Naive thymus-derived CD4-positive, alpha-beta T cell (primary cell): ENCODE measurements at regions not wholly inside any gene's neighbourhood (a gene's known extent, or its start where the extent isn't known, plus 50 kb on each side); places are given as distances from the start of the nearest gene placed in this dataset.

Experiments
- ATAC-seq: fragments of 150-1000 bp; cut with Tn5 transposase; 2 replicates; pipeline ENCODE4 v1.10.0; 2021; ENCODE audit warnings: mild to moderate bottlenecking, moderate library complexity
- CTCF ChIA-PET: fragments of 350-600 bp; sonication (Branson Sonifier 250); formaldehyde crosslinking; loops from one replicate; lab custom pipeline; 2021; ENCODE audit warnings: antibody characterized with exemption; lab: Charles Lee
- POLR2A ChIA-PET: fragments of 350-600 bp; sonication (Branson Sonifier 250); formaldehyde crosslinking; loops from one replicate; lab custom pipeline; 2021; ENCODE audit warnings: antibody characterized with exemption, inconsistent platforms; lab: Charles Lee
- DNase-seq, 9 donors: peaks; one replicate each; pipeline versions ENCODE4 v3.0.0 to v3.0.0-alpha.2; 2020 to 2022; ENCODE audit warnings: mixed read lengths in 1 of 9
- H3K27ac ChIP-seq: one replicate; pipeline ENCODE4 v1.7.0; 2013; ENCODE audit warnings: mild to moderate bottlenecking, low read depth, low read length, moderate library complexity
- H3K27me3 ChIP-seq, 2 donors: one replicate each; pipeline ENCODE4 v1.7.0; 2013; ENCODE audit warnings: low read length in 2 of 2, mild to moderate bottlenecking in 2 of 2, moderate library complexity in 2 of 2; ENCODE audit not compliant: control insufficient read depth in 2 of 2, insufficient read depth in 2 of 2
- H3K36me3 ChIP-seq, 3 experiments: 1 replicate in 2 of 3; 2 replicates in 1 of 3; pipeline ENCODE4 v1.7.0; 2013; ENCODE audit warnings: low read length in 3 of 3, mild to moderate bottlenecking in 3 of 3, moderate library complexity in 1 of 3; ENCODE audit not compliant: insufficient read depth in 3 of 3, control insufficient read depth in 2 of 3
- H3K4me1 ChIP-seq, 2 donors: one replicate each; pipeline ENCODE4 v1.7.0; 2013; ENCODE audit warnings: low read length in 2 of 2, mild to moderate bottlenecking in 2 of 2, moderate library complexity in 1 of 2; ENCODE audit not compliant: control insufficient read depth in 2 of 2, insufficient read depth in 2 of 2
- H3K4me3 ChIP-seq: 2 replicates; pipeline ENCODE4 v1.7.0; 2013; ENCODE audit warnings: mild to moderate bottlenecking, low read length
- H3K9me3 ChIP-seq, 3 experiments: 1 replicate in 2 of 3; 2 replicates in 1 of 3; pipeline ENCODE4 v1.7.0; 2013; ENCODE audit warnings: low read length in 3 of 3; ENCODE audit not compliant: control insufficient read depth in 2 of 3
- H3K27ac Mint-ChIP-seq, 9 donors: one replicate each; pipeline ENCODE4 v1.8.0; 2020 to 2022; ENCODE audit warnings: mixed read lengths in 9 of 9, mild to moderate bottlenecking in 8 of 9, moderate library complexity in 5 of 9, inconsistent platforms in 2 of 9
- H3K27me3 Mint-ChIP-seq, 5 donors: one replicate each; pipeline ENCODE4 v1.8.0; 2021 to 2022; ENCODE audit warnings: mixed read lengths in 5 of 5, mild to moderate bottlenecking in 1 of 5
- H3K36me3 Mint-ChIP-seq, 5 donors: one replicate each; pipeline ENCODE4 v1.8.0; 2020 to 2022; ENCODE audit warnings: mixed read lengths in 5 of 5, mild to moderate bottlenecking in 3 of 5, inconsistent platforms in 1 of 5
- H3K4me1 Mint-ChIP-seq, 7 donors: one replicate each; pipeline ENCODE4 v1.8.0; 2020 to 2022; ENCODE audit warnings: mixed read lengths in 7 of 7, mild to moderate bottlenecking in 3 of 7, inconsistent platforms in 1 of 7
- H3K4me3 Mint-ChIP-seq, 10 donors: one replicate each; pipeline ENCODE4 v1.8.0; 2020 to 2022; ENCODE audit warnings: mild to moderate bottlenecking in 10 of 10, mixed read lengths in 10 of 10, moderate library complexity in 6 of 10, inconsistent platforms in 2 of 10
- H3K9me3 Mint-ChIP-seq, 11 donors: one replicate each; pipeline ENCODE4 v1.8.0; 2020 to 2022; ENCODE audit warnings: mixed read lengths in 11 of 11, mild to moderate bottlenecking in 4 of 11, inconsistent platforms in 1 of 11, moderate library complexity in 1 of 11
- intact Hi-C, 2 donors: fragments of 100-400 bp; cut with micrococcal nuclease; formaldehyde crosslinking; loops; one replicate each; pipeline ENCODE4 v1.15.1; 2023

DNA sequence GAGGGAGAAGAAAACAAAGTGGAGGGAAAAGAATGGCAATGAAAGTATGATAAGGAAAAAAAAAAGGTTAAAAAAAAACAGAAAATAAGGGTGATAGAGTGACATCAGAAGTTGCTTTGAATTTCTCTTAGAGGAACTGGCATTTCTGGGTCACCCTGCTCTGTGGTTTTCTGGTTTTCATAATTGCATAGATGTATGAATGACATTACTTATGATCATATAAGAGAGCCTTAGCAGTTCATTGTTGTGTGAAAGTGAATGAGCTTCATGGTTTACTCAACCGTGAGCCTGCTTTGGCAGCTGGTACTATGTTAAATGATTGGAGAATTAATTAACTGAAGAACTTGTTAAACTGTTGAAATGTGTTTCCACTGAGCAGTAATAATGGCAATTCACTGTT is 336.4 kb upstream of the FBXO33 start:
- Histone ChIP-seq H3K4me1 (no peaks in the 10 kb centered on the region), H3K4me3 (no peak overlapping the region), H3K36me3 (no peaks in the 10 kb centered on the region), H3K27ac (no peak overlapping the region), H3K27me3 (no peaks in the 10 kb centered on the region), H3K9me3 (no peaks in the 10 kb centered on the region)
- intact Hi-C loops: no loop called here
- Mint-ChIP-seq H3K27ac (no peak overlapping the region), H3K4me1 (peaks cover 0 to 4% (median 0%) of the 10 kb centered on the region in 7 donors), H3K36me3 (no peaks in the 10 kb centered on the region), H3K9me3 (peaks cover 0 to 5% (median 0%) of the 10 kb centered on the region in 11 donors), H3K4me3 (no peak overlapping the region), H3K27me3 (no peaks in the 10 kb centered on the region)
- ChIA-PET CTCF (no interaction called here), POLR2A (interaction anchor here (0.7 kb wide), 1 partner anchor 27 kb away, joined by 3 read pairs; no protein-coding TSS in a partner anchor)
- ATAC-seq: no peak
- DNase-seq: no peak

DNA sequence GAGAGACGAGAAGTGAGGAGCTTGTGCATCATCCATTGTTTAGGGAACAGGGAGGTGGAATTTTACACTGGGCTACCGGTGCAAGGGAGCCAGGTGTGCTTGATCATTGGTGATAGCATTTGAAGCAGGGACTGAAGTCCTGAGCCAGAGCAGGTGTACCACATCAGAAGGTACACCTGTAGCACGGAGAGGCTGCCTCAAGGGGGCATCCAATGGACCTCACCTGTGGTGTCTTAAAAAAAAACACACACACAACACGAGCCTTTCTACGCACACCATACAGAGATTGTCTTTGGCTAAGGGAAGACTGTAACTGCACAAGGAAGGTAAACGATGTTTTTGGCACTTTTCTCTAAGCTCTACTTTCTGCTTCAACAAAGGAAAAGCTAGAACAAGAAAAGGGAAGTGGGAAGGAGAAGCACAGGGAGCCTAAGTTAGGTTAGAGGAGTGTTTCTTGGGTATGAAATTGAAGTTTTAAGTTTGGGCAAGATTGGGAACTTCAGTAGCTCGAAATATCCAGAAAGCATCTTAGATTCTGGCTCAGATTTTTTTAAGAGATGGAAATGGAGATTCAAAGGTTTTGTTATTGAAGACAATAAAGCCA is 334.3 kb upstream of the FBXO33 start:
- peaks cover 6 to 13% (median 11%) of the 10 kb centered on the region in 7 donors for H3K4me1 Mint-ChIP-seq
- Histone ChIP-seq H3K36me3 (no peaks in the 10 kb centered on the region), H3K9me3 (no peaks in the 10 kb centered on the region), H3K27ac (no peak overlapping the region), H3K27me3 (no peaks in the 10 kb centered on the region), H3K4me3 (no peak overlapping the region), H3K4me1 (no peaks in the 10 kb centered on the region)
- CTCF ChIA-PET: no interaction called here
- POLR2A ChIA-PET: no interaction called here
- no peaks in the 10 kb centered on the region for H3K36me3 Mint-ChIP-seq
- H3K4me3 Mint-ChIP-seq: no peak overlapping the region
- no peak overlapping the region for H3K27ac Mint-ChIP-seq
- ATAC-seq (no peak), DNase-seq (no peak)
- intact Hi-C loops: no loop called here
- peaks cover 0 to 5% (median 0%) of the 10 kb centered on the region in 11 donors for H3K9me3 Mint-ChIP-seq
- H3K27me3 Mint-ChIP-seq: no peaks in the 10 kb centered on the region

GRCh38 chr14:39765676-39766075 is 333.4 kb upstream of the FBXO33 start:
- Histone ChIP-seq H3K27me3 (no peaks in the 10 kb centered on the region), H3K27ac (no peak overlapping the region), H3K4me1 (no peaks in the 10 kb centered on the region), H3K36me3 (no peaks in the 10 kb centered on the region), H3K4me3 (no peak overlapping the region), H3K9me3 (no peaks in the 10 kb centered on the region)
- DNase-seq: no peak
- H3K27me3 Mint-ChIP-seq: no peaks in the 10 kb centered on the region
- ChIA-PET POLR2A (no interaction called here), CTCF (no interaction called here)
- H3K27ac Mint-ChIP-seq: no peak overlapping the region
- peaks cover 6 to 13% (median 11%) of the 10 kb centered on the region in 7 donors for H3K4me1 Mint-ChIP-seq
- no peak for ATAC-seq
- peaks cover 0 to 5% (median 0%) of the 10 kb centered on the region in 11 donors for H3K9me3 Mint-ChIP-seq
- no peaks in the 10 kb centered on the region for H3K36me3 Mint-ChIP-seq
- no peak overlapping the region for H3K4me3 Mint-ChIP-seq
- intact Hi-C loops: no loop called here

GRCh38 chr14:39763402-39763890 is 331.2 kb upstream of the FBXO33 start:
- no peak for ATAC-seq
- CTCF ChIA-PET: no interaction called here
- H3K9me3 ChIP-seq: no peaks in the 10 kb centered on the region
- no peak for DNase-seq
- no peaks in the 10 kb centered on the region for H3K27me3 Mint-ChIP-seq
- no peaks in the 10 kb centered on the region for H3K4me1 ChIP-seq
- H3K27me3 ChIP-seq: no peaks in the 10 kb centered on the region
- no peak overlapping the region for H3K4me3 ChIP-seq
- H3K36me3 ChIP-seq: no peaks in the 10 kb centered on the region
- intact Hi-C loops: no loop called here
- peaks cover 6 to 12% (median 11%) of the 10 kb centered on the region in 7 donors for H3K4me1 Mint-ChIP-seq
- H3K36me3 Mint-ChIP-seq: no peaks in the 10 kb centered on the region
- peaks cover 0 to 5% (median 0%) of the 10 kb centered on the region in 11 donors for H3K9me3 Mint-ChIP-seq
- H3K4me3 Mint-ChIP-seq: peak overlapping the region in 7 of 10 donors; percentile 7 to 73 (median 56)
- POLR2A ChIA-PET: no interaction called here
- H3K27ac Mint-ChIP-seq: peak overlapping the region in 1 of 9 donors; percentile 68
- no peak overlapping the region for H3K27ac ChIP-seq

DNA sequence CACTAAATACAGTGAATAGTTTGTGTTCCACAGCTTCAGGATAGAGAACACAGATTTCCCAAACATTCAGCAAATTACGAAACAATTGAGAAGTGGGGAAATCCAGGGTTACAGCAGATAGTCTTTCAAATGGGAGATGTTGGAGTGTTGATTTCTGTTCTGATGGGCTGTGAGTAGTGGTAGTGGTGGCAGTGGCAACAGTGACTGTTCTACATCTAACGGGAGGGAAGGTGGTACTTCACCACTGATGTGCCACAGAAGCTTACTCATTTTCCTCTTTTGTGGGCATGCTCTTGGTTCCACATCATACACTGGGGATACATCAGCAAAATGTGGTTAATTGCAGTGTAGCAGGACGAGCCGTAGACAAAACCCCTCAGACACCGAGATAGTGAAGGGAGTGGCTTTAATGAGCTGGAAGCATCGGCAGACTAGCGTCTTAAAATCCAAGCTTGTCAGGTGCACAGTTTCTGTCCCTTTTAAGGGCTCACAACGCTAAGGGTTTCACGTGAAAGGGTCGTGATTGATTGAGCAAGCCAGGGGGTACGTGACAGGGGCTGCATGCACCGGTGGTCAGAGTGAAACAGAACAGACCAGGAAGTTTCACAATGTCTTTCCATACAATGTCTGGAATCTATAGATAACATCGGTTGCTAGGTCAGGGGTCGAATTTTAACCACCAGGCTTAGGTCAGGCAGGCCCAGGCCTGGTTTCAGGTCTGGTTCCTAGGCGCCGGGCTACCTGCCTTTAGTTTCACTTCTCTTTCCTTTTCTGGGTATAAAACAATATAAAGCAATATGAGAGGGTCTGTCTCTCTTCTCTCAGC is 330.6 kb upstream of the FBXO33 start:
- H3K4me1 Mint-ChIP-seq: peaks cover 6 to 12% (median 11%) of the 10 kb centered on the region in 7 donors
- no peaks in the 10 kb centered on the region for H3K27me3 Mint-ChIP-seq
- ChIA-PET CTCF (no interaction called here), POLR2A (no interaction called here)
- peaks cover 0 to 5% (median 0%) of the 10 kb centered on the region in 11 donors for H3K9me3 Mint-ChIP-seq
- Histone ChIP-seq H3K27ac (no peak overlapping the region), H3K9me3 (no peaks in the 10 kb centered on the region), H3K27me3 (no peaks in the 10 kb centered on the region), H3K4me1 (no peaks in the 10 kb centered on the region), H3K4me3 (no peak overlapping the region), H3K36me3 (no peaks in the 10 kb centered on the region)
- peak overlapping the region in 9 of 10 donors; percentile 16 to 73 (median 56) for H3K4me3 Mint-ChIP-seq
- peak; percentile 27 for ATAC-seq
- intact Hi-C loops: no loop called here
- no peaks in the 10 kb centered on the region for H3K36me3 Mint-ChIP-seq
- H3K27ac Mint-ChIP-seq: peak overlapping the region in 3 of 9 donors; percentile 49 to 78 (median 68)
- DNase-seq: peak in 1 of 9 donors; percentile 2

GRCh38 chr14:39755269-39755878 is 323.1 kb upstream of the FBXO33 start:
- H3K4me3 ChIP-seq: no peak overlapping the region
- peaks cover 0 to 4% (median 0%) of the 10 kb centered on the region in 7 donors for H3K4me1 Mint-ChIP-seq
- no peak for DNase-seq
- H3K27ac ChIP-seq: no peak overlapping the region
- H3K9me3 ChIP-seq: no peaks in the 10 kb centered on the region
- H3K27ac Mint-ChIP-seq: no peak overlapping the region
- intact Hi-C loops: no loop called here
- ChIA-PET CTCF (no interaction called here), POLR2A (no interaction called here)
- H3K4me3 Mint-ChIP-seq: no peak overlapping the region
- no peaks in the 10 kb centered on the region for H3K27me3 ChIP-seq
- no peaks in the 10 kb centered on the region for H3K36me3 Mint-ChIP-seq
- H3K27me3 Mint-ChIP-seq: no peaks in the 10 kb centered on the region
- ATAC-seq: no peak
- H3K9me3 Mint-ChIP-seq: peaks cover 0 to 11% (median 4%) of the 10 kb centered on the region in 11 donors
- H3K36me3 ChIP-seq: no peaks in the 10 kb centered on the region
- H3K4me1 ChIP-seq: no peaks in the 10 kb centered on the region
